Small intestine (tissue), 7 donors: ENCODE measurements at regions not wholly inside any gene's neighbourhood (a gene's known extent, or its start where the extent isn't known, plus 50 kb on each side); places are given as distances from the start of the nearest gene placed in this dataset.

ENCODE experiments used
- DNase-seq, 2 donors: peaks; one replicate each; pipeline versions ENCODE4 v3.0.0 to v3.0.0-alpha.2; 2013
- FAIRE-seq: peaks from 2 replicates; lab custom pipeline; 2012; peaks lifted over from hg19 to GRCh38; lab: Jason Lieb, UNC
- H3K27ac ChIP-seq, 3 donors: one replicate each; pipeline ENCODE4 v1.5.1; 2013; ENCODE audit warnings: low read length in 2 of 3, mild to moderate bottlenecking in 2 of 3, control low read depth in 1 of 3, inconsistent platforms in 1 of 3, low read depth in 1 of 3, moderate library complexity in 1 of 3
- H3K27me3 ChIP-seq, 3 donors: one replicate each; pipeline ENCODE4 v1.6.1; 2013; ENCODE audit warnings: low read length in 3 of 3, inconsistent platforms in 1 of 3; ENCODE audit not compliant: control insufficient read depth in 3 of 3, insufficient read depth in 3 of 3
- H3K36me3 ChIP-seq, 3 donors: one replicate each; pipeline ENCODE4 v1.6.1; 2013; ENCODE audit warnings: low read length in 3 of 3, inconsistent platforms in 1 of 3, low read depth in 1 of 3, mild to moderate bottlenecking in 1 of 3, moderate library complexity in 1 of 3; ENCODE audit not compliant: control insufficient read depth in 3 of 3, insufficient read depth in 2 of 3
- H3K4me1 ChIP-seq, 3 donors: one replicate each; pipeline ENCODE4 v1.6.1; 2013; ENCODE audit warnings: low read length in 2 of 3, inconsistent platforms in 1 of 3, low read depth in 1 of 3, mild to moderate bottlenecking in 1 of 3, moderate library complexity in 1 of 3; ENCODE audit not compliant: control insufficient read depth in 3 of 3, insufficient read depth in 2 of 3
- H3K4me3 ChIP-seq, 3 donors: one replicate each; pipeline ENCODE4 v1.5.1; 2013; ENCODE audit warnings: low read length in 3 of 3, control low read depth in 1 of 3, inconsistent platforms in 1 of 3, low read depth in 1 of 3, mild to moderate bottlenecking in 1 of 3, moderate library complexity in 1 of 3
- H3K9me3 ChIP-seq, 2 donors: one replicate each; pipeline ENCODE4 v1.6.1; 2013; ENCODE audit warnings: low read depth in 1 of 2, low read length in 1 of 2; ENCODE audit not compliant: control insufficient read depth in 2 of 2, insufficient read depth in 1 of 2
- WGBS, 3 donors: extraction: QIAGEN DNeasy Blood & Tissue Kit; methylation state at CpG; one replicate each; pipeline ENCODE4 v1.1.7; 2013; 5-methylcytosine and 5-hydroxymethylcytosine counted together
- donor health status: healthy with polysubstance abuse.
- donor health status: control.
- donor health status: control.
- donor health status: Bipolar disorder and iron deficiency.
- donor health status: healthy.

DNA sequence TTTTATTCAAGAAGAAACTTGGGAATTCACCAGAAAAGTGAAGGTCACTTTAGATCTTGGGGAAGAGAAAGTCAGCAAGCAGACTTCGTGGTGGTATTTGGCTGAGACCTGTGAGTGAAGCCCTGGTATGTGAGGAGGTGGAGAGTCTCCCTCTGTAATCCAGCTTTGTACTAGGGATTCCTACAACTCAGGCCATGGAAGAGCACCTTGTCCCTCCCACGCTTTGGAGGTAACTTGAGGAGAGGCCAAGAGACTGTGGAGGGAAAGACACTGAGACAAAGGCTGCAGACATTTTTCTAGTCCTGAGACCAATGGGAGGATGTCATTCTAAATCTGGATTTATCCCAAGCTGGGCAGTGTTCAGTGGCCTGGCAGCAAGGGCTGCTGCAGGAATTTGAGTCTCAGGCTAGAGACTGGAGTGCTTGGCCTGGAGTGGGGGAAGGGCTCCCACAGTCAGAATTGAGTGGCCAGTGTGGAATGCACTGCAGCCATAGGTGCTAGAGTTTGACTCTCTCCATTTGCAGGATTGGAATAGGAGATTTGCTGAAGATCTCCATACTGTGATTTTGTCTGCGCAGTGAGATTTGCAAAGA is 219.0 kb downstream of the ACTR3 start:
- no peak for DNase-seq
- 68 to 79% (median 68%) methylated on average over 3 of the region's 3 CpGs for WGBS, 3 donors
- no peak overlapping the region for H3K27ac ChIP-seq
- H3K9me3 ChIP-seq, result no peaks in the 10 kb centered on the region
- no peak overlapping the region for H3K4me3 ChIP-seq
- no peaks in the 10 kb centered on the region for H3K36me3 ChIP-seq
- no peak for FAIRE-seq
- H3K27me3 ChIP-seq, result peaks cover 0 to 5% (median 0%) of the 10 kb centered on the region in 3 donors
- H3K4me1 ChIP-seq, result no peaks in the 10 kb centered on the region

GRCh38 chr2:114111329-114111728 is 221.4 kb downstream of the ACTR3 start:
- no peak overlapping the region for H3K27ac ChIP-seq
- H3K4me1 ChIP-seq, result no peaks in the 10 kb centered on the region
- H3K9me3 ChIP-seq, result no peaks in the 10 kb centered on the region
- FAIRE-seq, result no peak
- 85 to 93% (median 91%) methylated on average over 1 of the region's 1 CpG for WGBS, 3 donors
- DNase-seq, result no peak
- H3K36me3 ChIP-seq, result no peaks in the 10 kb centered on the region
- peaks cover 0 to 5% (median 0%) of the 10 kb centered on the region in 3 donors for H3K27me3 ChIP-seq
- H3K4me3 ChIP-seq, result no peak overlapping the region

DNA sequence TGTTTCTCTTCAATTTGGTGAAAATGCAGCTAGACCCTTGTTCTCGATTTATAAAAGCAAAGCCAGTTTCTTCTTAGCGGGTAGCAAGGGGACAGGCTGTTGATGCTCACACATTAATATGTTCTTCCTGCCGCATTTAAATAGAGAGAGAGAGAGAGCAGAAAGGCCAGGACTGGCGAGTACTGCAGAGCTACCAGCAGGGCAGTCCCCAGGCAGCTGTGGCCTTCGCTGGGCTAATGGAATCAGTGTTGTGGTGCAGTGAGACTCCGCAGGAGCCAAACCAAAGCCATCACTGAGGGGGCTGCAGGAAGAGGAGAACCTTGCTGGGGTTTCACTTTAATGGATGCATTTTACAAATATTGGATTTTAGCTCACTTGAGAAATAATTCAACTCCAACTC is 223.6 kb downstream of the ACTR3 start:
- Histone ChIP-seq H3K36me3 (no peaks in the 10 kb centered on the region), H3K27me3 (peaks cover 0 to 5% (median 0%) of the 10 kb centered on the region in 3 donors), H3K4me3 (no peak overlapping the region), H3K9me3 (no peaks in the 10 kb centered on the region), H3K27ac (no peak overlapping the region), H3K4me1 (no peaks in the 10 kb centered on the region)
- FAIRE-seq (no peak), DNase-seq (no peak)
- WGBS, 3 donors, result 82 to 96% (median 85%) methylated on average over 6 of the region's 6 CpGs

GRCh38 chr2:114118088-114118487 is 228.2 kb downstream of the ACTR3 start:
- H3K27ac ChIP-seq, result no peak overlapping the region

DNA sequence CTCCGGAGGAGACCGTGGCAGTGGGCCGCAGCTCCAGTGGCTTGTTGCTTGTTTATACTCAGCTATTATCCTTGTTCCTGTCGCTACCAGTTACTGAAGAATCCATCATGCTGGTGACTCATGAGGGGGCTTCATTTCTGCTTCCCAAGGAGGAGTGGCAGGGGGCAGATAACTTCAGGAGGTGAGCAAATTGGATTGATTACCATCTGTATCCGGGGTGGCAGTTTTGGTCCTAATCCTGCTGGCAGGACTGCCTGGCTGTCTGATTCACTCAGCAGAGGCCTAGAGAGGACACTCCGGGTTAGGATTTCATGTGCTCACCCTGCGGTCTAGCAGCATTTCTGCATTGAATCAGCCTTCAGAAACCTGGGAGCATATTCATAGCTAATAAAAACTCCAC is 230.0 kb downstream of the ACTR3 start:
- FAIRE-seq, result no peak
- no peak for DNase-seq
- Histone ChIP-seq H3K36me3 (no peaks in the 10 kb centered on the region), H3K27me3 (no peaks in the 10 kb centered on the region), H3K27ac (no peak overlapping the region), H3K9me3 (no peaks in the 10 kb centered on the region), H3K4me3 (no peak overlapping the region), H3K4me1 (peaks cover 0 to 8% (median 0%) of the 10 kb centered on the region in 3 donors)
- WGBS, 3 donors, result 71 to 82% (median 80%) methylated on average over 7 of the region's 7 CpGs

More at GRCh38 chr2:114118088-114118487, 228.2 kb downstream of the ACTR3 start:
- peaks cover 0 to 8% (median 0%) of the 10 kb centered on the region in 3 donors for H3K4me1 ChIP-seq
- no peaks in the 10 kb centered on the region for H3K27me3 ChIP-seq
- no peaks in the 10 kb centered on the region for H3K9me3 ChIP-seq
- FAIRE-seq (no peak), DNase-seq (no peak)
- 52 to 70% (median 58%) methylated on average over 2 of the region's 2 CpGs for WGBS, 3 donors
- no peaks in the 10 kb centered on the region for H3K36me3 ChIP-seq
- no peak overlapping the region for H3K4me3 ChIP-seq

DNA sequence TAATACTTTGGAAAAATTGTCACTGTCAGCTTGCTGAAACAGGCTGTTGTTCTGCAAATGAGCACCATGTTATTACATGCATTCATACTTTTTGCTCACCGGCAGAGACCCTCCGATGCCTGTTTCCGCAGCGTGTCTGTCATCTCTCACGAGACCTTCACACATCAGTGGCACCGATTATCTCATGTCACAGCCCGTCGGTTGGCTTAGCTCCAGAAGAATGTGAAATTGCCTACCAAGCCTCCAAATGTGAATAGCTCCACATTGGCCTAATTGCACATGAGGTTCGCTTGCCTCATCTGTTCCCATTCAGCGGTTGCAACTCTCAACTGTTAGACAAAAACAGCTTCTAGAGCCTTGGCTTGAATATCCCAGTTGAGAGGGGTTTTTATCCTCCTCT is 233.0 kb downstream of the ACTR3 start:
- Histone ChIP-seq H3K4me3 (no peak overlapping the region), H3K36me3 (no peaks in the 10 kb centered on the region), H3K4me1 (peaks cover 0 to 8% (median 0%) of the 10 kb centered on the region in 3 donors), H3K27ac (no peak overlapping the region), H3K27me3 (no peaks in the 10 kb centered on the region), H3K9me3 (no peaks in the 10 kb centered on the region)
- no peak for DNase-seq
- no peak for FAIRE-seq
- WGBS, 3 donors, result 51 to 80% (median 68%) methylated on average over 10 of the region's 10 CpGs

GRCh38 chr2:114123925-114124324 is 234.0 kb downstream of the ACTR3 start:
- 76 to 93% (median 81%) methylated on average over 3 of the region's 3 CpGs for WGBS, 3 donors
- H3K4me3 ChIP-seq, result no peak overlapping the region
- no peak overlapping the region for H3K27ac ChIP-seq
- no peaks in the 10 kb centered on the region for H3K36me3 ChIP-seq
- no peaks in the 10 kb centered on the region for H3K9me3 ChIP-seq
- no peaks in the 10 kb centered on the region for H3K27me3 ChIP-seq
- DNase-seq, result no peak
- no peak for FAIRE-seq
- peaks cover 0 to 8% (median 0%) of the 10 kb centered on the region in 3 donors for H3K4me1 ChIP-seq

- peaks cover 0 to 1% (median 0%) of the 10 kb centered on the region in 3 donors for H3K4me1 ChIP-seq
- 67 to 71% (median 70%) methylated on average over 2 of the region's 2 CpGs for WGBS, 3 donors
- H3K4me3 ChIP-seq, result no peak overlapping the region
- H3K27me3 ChIP-seq, result no peaks in the 10 kb centered on the region
- H3K9me3 ChIP-seq, result no peaks in the 10 kb centered on the region
- DNase-seq, result no peak
- no peak overlapping the region for H3K27ac ChIP-seq
- FAIRE-seq, result no peak
- H3K36me3 ChIP-seq, result no peaks in the 10 kb centered on the region
Measured at GRCh38 chr2:114127372-114127771, 237.5 kb downstream of the ACTR3 start.

DNA sequence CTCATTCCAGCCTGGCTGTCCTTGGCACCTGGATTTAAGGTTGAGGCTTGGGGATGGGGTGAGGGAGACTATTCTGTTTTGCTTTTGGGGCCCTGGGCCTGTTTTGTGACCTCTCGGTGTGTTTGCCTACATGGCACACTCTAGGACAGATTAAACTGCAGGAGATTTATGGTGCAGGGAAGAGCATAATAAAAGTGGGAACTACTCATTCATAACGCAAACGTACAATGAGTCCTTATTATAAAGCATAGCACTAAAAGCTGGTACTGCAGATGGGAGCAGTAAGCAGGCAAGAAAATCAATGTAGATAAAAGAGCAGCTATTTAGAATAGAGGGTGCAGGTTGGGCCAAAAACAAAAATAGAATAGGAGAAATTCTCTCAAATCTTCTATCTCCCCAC is 238.4 kb downstream of the ACTR3 start:
- no peak for DNase-seq
- Histone ChIP-seq H3K27me3 (no peaks in the 10 kb centered on the region), H3K27ac (no peak overlapping the region), H3K4me1 (no peaks in the 10 kb centered on the region), H3K36me3 (no peaks in the 10 kb centered on the region), H3K9me3 (no peaks in the 10 kb centered on the region), H3K4me3 (no peak overlapping the region)
- WGBS, 3 donors, result 10 to 76% (median 33%) methylated on average over 3 of the region's 3 CpGs
- FAIRE-seq, result no peak
